GM12878 (cell line): ENCODE measurements at regions not wholly inside any gene's neighbourhood (a gene's known extent, or its start where the extent isn't known, plus 50 kb on each side); places are given as distances from the start of the nearest gene placed in this dataset.

Source experiments
- ATAC-seq: fragments of 200-7000 bp; cut with Tn5 transposase; 3 replicates; pipeline ENCODE4 v1.9.1; 2020; ENCODE audit warnings: mild to moderate bottlenecking, moderate library complexity
- BruUV-seq: library from RNA; stranded (reverse); fragments of 400-500 nt; replicated peaks from 2 replicates; lab custom pipeline; 2021; lab: Mats Ljungman, UMichigan
- CTCF ChIA-PET: fragments of 300-600 bp; sonication (Branson Sonifier 250); formaldehyde crosslinking; extraction: SDS; loops from one replicate; lab custom pipeline; 2021; ENCODE audit warnings: inconsistent platforms; lab: Yijun Ruan, JAX
- POLR2A ChIA-PET: fragments of 350-600 bp; formaldehyde crosslinking; extraction: SDS; loops from one replicate; lab custom pipeline; 2021; ENCODE audit warnings: inconsistent platforms; lab: Charles Lee
- RAD21 ChIA-PET: fragments of 300-600 bp; sonication (Branson Sonifier 250); formaldehyde crosslinking; loops from one replicate; lab custom pipeline; 2023; ENCODE audit warnings: antibody characterized with exemption; ENCODE audit not compliant: unreplicated experiment; lab: Charles Lee
- SMC1A ChIA-PET: fragments of 300-600 bp; sonication (Branson Sonifier 250); formaldehyde crosslinking; loops from one replicate; lab custom pipeline; 2023; ENCODE audit not compliant: unreplicated experiment, uncharacterized antibody; lab: Charles Lee
- DNase-seq: peaks from one replicate; pipeline ENCODE4 v3.0.0-alpha.2; 2011; ENCODE audit warnings: low read depth, low spot score
- FAIRE-seq: peaks from 3 replicates; lab custom pipeline; 2011; peaks lifted over from hg19 to GRCh38; lab: Jason Lieb, UNC
- H2AFZ ChIP-seq: 2 replicates; pipeline ENCODE4 v1.6.0; 2011; ENCODE audit warnings: low read depth, low read length, control low read depth; ENCODE audit not compliant: control insufficient read depth
- H3K27ac ChIP-seq: 2 replicates; pipeline ENCODE4 v1.5.1; 2011; ENCODE audit warnings: control low read depth; ENCODE audit not compliant: control insufficient read depth, insufficient read depth
- H3K27me3 ChIP-seq, 2 experiments: replicated peaks in 1 of 2; 2 replicates each; pipeline versions ENCODE4 v1.6.0 to v1.6.1; 2011; ENCODE audit warnings: low read length in 1 of 2; ENCODE audit not compliant: control insufficient read depth in 2 of 2, insufficient read depth in 2 of 2
- H3K36me3 ChIP-seq, 2 experiments: 2 replicates each; pipeline ENCODE4 v1.5.1; 2011; ENCODE audit warnings: low read length in 1 of 2; ENCODE audit not compliant: control insufficient read depth in 2 of 2, insufficient read depth in 2 of 2
- H3K4me1 ChIP-seq: 2 replicates; pipeline ENCODE4 v1.6.1; 2011; ENCODE audit warnings: mild to moderate bottlenecking, low read length, moderate library complexity, mixed read lengths; ENCODE audit not compliant: control insufficient read depth, insufficient read depth
- H3K4me2 ChIP-seq: 2 replicates; pipeline ENCODE4 v1.6.0; 2011; ENCODE audit warnings: control low read depth; ENCODE audit not compliant: control insufficient read depth, insufficient read depth
- H3K4me3 ChIP-seq: fragments of 200-600 bp; sonication (generic); 2 replicates; pipeline ENCODE4 v1.5.1; 2016
- H3K79me2 ChIP-seq: 2 replicates; pipeline ENCODE4 v1.6.0; 2011; ENCODE audit warnings: low read length; ENCODE audit not compliant: control insufficient read depth, insufficient read depth
- H3K9ac ChIP-seq: 2 replicates; pipeline ENCODE4 v1.8.0; 2011; ENCODE audit warnings: low read length, control low read depth, mixed read lengths; ENCODE audit not compliant: control insufficient read depth, insufficient read depth
- H3K9me3 ChIP-seq: replicated peaks from 3 replicates; pipeline ENCODE4 v1.5.1; 2011; ENCODE audit warnings: mild to moderate bottlenecking, low read length; ENCODE audit not compliant: control insufficient read depth, insufficient read depth
- H4K20me1 ChIP-seq: 2 replicates; pipeline ENCODE4 v1.6.0; 2011; ENCODE audit not compliant: control insufficient read depth, insufficient read depth
- BMI1 ChIP-seq: fragments of 450-650 bp; IDR thresholded peaks from 2 replicates; pipeline ENCODE4 v1.6.1; 2016; ENCODE audit warnings: mild to moderate bottlenecking, moderate library complexity, borderline replicate concordance
- CHD1 ChIP-seq: IDR thresholded peaks from 2 replicates; pipeline ENCODE4 v1.6.1; 2012; ENCODE audit warnings: low read depth, low read length, improper control_type of control experiment
- CREB1 ChIP-seq: IDR thresholded peaks from 2 replicates; pipeline ENCODE4 v1.6.1; 2012; ENCODE audit warnings: low read depth, mild to moderate bottlenecking, inconsistent platforms
- GATAD2B ChIP-seq: fragments of 450-650 bp; conservative IDR thresholded peaks from 2 replicates; pipeline ENCODE4 v1.6.1; 2017; ENCODE audit warnings: low read depth, mild to moderate bottlenecking, moderate library complexity
- HSF1 ChIP-seq: fragments of 150-350 bp; IDR thresholded peaks from 2 replicates; pipeline ENCODE4 v1.6.1; 2014; ENCODE audit warnings: mild to moderate bottlenecking, low read depth, low read length
- LARP7 ChIP-seq: fragments of 450-650 bp; IDR thresholded peaks from 2 replicates; pipeline ENCODE4 v1.6.1; 2017; ENCODE audit warnings: mild to moderate bottlenecking
- MLLT1 ChIP-seq: fragments of 450-650 bp; IDR thresholded peaks from 2 replicates; pipeline ENCODE4 v1.6.1; 2016; ENCODE audit warnings: mild to moderate bottlenecking
- PML ChIP-seq: IDR thresholded peaks from 2 replicates; pipeline ENCODE4 v1.6.1; 2012; ENCODE audit warnings: low read length, inconsistent platforms
- POU2F2 ChIP-seq: IDR thresholded peaks from 3 replicates; pipeline ENCODE4 v1.6.1; 2011; ENCODE audit warnings: low read depth, mild to moderate bottlenecking, low read length, borderline replicate concordance
- RAD51 ChIP-seq: fragments of 450-650 bp; IDR thresholded peaks from 2 replicates; pipeline ENCODE4 v1.6.1; 2016; ENCODE audit warnings: moderate library complexity, mild to moderate bottlenecking, inconsistent platforms
- TCF7 ChIP-seq: IDR thresholded peaks from 2 replicates; pipeline ENCODE4 v1.6.1; 2014; ENCODE audit warnings: antibody characterized with exemption, borderline replicate concordance
- ZNF384 ChIP-seq: IDR thresholded peaks from 2 replicates; pipeline ENCODE4 v1.6.1; 2012; ENCODE audit warnings: low read depth, mild to moderate bottlenecking, low read length, improper control_type of control experiment, borderline replicate concordance
- in situ Hi-C: fragments of 300-500 bp; cut with MboI; formaldehyde crosslinking; loops from 9 replicates; pipeline ENCODE4 v1.14.3; 2018; ENCODE audit warnings: mixed read lengths
- intact Hi-C: fragments of 100-400 bp; cut with micrococcal nuclease; formaldehyde crosslinking; loops from one replicate; pipeline ENCODE4 v1.14.2; 2022; ENCODE audit not compliant: unreplicated experiment
- TF ChIP-seq, protein P1 (sequence below): fragments of 450-650 bp; IDR thresholded peaks from 2 replicates; pipeline ENCODE4 v1.6.1; 2017; ENCODE audit warnings: mild to moderate bottlenecking, low read depth, inconsistent platforms; ENCODE audit not compliant: poor library complexity, severe bottlenecking
- TF ChIP-seq, protein P2 (sequence below): fragments of 450-650 bp; IDR thresholded peaks from 2 replicates; pipeline ENCODE4 v1.6.1; 2017; ENCODE audit warnings: borderline replicate concordance
- TF ChIP-seq, protein P3 (sequence below): fragments of 450-650 bp; IDR thresholded peaks from 2 replicates; pipeline ENCODE4 v1.6.1; 2018; ENCODE audit warnings: borderline replicate concordance, mild to moderate bottlenecking; ENCODE audit not compliant: partially characterized antibody

DNA sequence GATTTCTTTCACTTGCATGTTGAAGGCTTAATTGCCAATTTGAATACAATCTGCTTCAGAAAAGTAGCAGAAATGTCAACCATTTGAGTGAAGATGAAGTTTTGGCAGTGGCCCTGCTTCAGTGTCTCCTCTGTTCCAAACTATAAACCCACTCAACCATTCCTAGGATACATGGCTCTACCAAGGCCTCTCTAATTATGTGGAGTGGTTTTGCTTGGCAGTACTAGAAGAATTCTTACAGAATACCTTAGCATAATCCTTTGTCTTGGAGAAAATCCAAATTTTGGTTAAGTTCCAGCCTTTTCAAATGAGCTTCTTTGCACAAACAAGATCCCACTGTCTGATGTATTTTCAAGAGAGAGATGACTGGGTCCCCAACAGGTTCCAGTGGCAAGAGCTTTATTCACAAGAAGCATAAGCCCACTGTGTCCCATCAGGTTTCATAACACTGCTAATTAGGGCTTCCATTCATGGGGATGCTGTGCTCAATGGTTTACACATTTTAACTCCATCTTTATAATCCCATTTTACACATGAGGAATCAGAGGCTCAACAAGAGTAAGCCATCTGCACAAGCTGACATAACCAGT, 234.5 kb downstream of the IPO8 start:
- POLR2A ChIA-PET, result no interaction called here
- H3K27ac ChIP-seq, result no peak overlapping the region
- no peaks in the 10 kb centered on the region for H3K36me3 ChIP-seq
- H3K4me1 ChIP-seq, result no peaks in the 10 kb centered on the region
- SMC1A ChIA-PET, result no interaction called here
- intact Hi-C loops, result no loop called here
- H3K4me3 ChIP-seq, result no peak overlapping the region
- no peak overlapping the region for H3K9ac ChIP-seq
- FAIRE-seq, result no peak
- no peaks in the 10 kb centered on the region for H4K20me1 ChIP-seq
- ATAC-seq, result no peak
- H3K27me3 ChIP-seq, result no peaks in the 10 kb centered on the region
- H3K9me3 ChIP-seq, result no peaks in the 10 kb centered on the region
- H3K79me2 ChIP-seq, result no peaks in the 10 kb centered on the region
- CTCF ChIA-PET, result no interaction called here
- no peak overlapping the region for H3K4me2 ChIP-seq
- TF ChIP-seq LARP7 (no peak), BMI1 (no peak), HSF1 (no peak), RAD51 (no peak), MLLT1 (no peak), POU2F2 (no peak), TCF7 (no peak), GATAD2B (no peak), CHD1 (no peak), CREB1 (no peak), ZNF384 (no peak), PML (no peak)
- TF ChIP-seq, protein P1, sequence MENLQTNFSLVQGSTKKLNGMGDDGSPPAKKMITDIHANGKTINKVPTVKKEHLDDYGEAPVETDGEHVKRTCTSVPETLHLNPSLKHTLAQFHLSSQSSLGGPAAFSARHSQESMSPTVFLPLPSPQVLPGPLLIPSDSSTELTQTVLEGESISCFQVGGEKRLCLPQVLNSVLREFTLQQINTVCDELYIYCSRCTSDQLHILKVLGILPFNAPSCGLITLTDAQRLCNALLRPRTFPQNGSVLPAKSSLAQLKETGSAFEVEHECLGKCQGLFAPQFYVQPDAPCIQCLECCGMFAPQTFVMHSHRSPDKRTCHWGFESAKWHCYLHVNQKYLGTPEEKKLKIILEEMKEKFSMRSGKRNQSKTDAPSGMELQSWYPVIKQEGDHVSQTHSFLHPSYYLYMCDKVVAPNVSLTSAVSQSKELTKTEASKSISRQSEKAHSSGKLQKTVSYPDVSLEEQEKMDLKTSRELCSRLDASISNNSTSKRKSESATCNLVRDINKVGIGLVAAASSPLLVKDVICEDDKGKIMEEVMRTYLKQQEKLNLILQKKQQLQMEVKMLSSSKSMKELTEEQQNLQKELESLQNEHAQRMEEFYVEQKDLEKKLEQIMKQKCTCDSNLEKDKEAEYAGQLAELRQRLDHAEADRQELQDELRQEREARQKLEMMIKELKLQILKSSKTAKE, result no peak
- TF ChIP-seq, protein P2, sequence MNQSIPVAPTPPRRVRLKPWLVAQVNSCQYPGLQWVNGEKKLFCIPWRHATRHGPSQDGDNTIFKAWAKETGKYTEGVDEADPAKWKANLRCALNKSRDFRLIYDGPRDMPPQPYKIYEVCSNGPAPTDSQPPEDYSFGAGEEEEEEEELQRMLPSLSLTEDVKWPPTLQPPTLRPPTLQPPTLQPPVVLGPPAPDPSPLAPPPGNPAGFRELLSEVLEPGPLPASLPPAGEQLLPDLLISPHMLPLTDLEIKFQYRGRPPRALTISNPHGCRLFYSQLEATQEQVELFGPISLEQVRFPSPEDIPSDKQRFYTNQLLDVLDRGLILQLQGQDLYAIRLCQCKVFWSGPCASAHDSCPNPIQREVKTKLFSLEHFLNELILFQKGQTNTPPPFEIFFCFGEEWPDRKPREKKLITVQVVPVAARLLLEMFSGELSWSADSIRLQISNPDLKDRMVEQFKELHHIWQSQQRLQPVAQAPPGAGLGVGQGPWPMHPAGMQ, result no peak
- TF ChIP-seq, protein P3, sequence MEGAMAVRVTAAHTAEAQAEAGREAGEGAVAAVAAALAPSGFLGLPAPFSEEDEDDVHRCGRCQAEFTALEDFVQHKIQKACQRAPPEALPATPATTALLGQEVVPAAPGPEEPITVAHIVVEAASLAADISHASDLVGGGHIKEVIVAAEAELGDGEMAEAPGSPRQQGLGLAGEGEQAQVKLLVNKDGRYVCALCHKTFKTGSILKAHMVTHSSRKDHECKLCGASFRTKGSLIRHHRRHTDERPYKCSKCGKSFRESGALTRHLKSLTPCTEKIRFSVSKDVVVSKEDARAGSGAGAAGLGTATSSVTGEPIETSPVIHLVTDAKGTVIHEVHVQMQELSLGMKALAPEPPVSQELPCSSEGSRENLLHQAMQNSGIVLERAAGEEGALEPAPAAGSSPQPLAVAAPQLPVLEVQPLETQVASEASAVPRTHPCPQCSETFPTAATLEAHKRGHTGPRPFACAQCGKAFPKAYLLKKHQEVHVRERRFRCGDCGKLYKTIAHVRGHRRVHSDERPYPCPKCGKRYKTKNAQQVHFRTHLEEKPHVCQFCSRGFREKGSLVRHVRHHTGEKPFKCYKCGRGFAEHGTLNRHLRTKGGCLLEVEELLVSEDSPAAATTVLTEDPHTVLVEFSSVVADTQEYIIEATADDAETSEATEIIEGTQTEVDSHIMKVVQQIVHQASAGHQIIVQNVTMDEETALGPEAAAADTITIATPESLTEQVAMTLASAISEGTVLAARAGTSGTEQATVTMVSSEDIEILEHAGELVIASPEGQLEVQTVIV, result no peak
- RAD21 ChIA-PET, result no interaction called here
- in situ Hi-C loops, result no loop called here
- DNase-seq, result no peak
- no TSS peak for BruUV-seq
- no peak overlapping the region for H2AFZ ChIP-seq
